IMR-90 (cell line): ENCODE measurements at regions not wholly inside any gene's neighbourhood (a gene's known extent, or its start where the extent isn't known, plus 50 kb on each side); places are given as distances from the start of the nearest gene placed in this dataset.
A peak's percentile ranks its signal among the peaks of the same experiment; 100 is the strongest.

Source experiments
- ATAC-seq: fragments of 200-7000 bp; cut with Tn5 transposase; 2 replicates; pipeline ENCODE4 v1.9.1; 2020; ENCODE audit warnings: low read depth, mild to moderate bottlenecking, moderate library complexity
- BruUV-seq: library from RNA; stranded (reverse); fragments of 400-500 nt; replicated peaks from 2 replicates; lab custom pipeline; 2021; lab: Mats Ljungman, UMichigan
- CTCF ChIA-PET: fragments of 300-600 bp; formaldehyde crosslinking; extraction: SDS; loops from one replicate; lab custom pipeline; 2021; ENCODE audit warnings: antibody characterized with exemption; lab: Yijun Ruan, JAX
- POLR2A ChIA-PET: fragments of 300-600 bp; sonication (Branson Sonifier 250); formaldehyde crosslinking; loops from one replicate; lab custom pipeline; 2022; ENCODE audit warnings: antibody characterized with exemption; ENCODE audit not compliant: unreplicated experiment; lab: Charles Lee
- DNase-seq: peaks from one replicate; pipeline ENCODE4 v3.0.0; 2013
- H2AFZ ChIP-seq: replicated peaks from 2 replicates; pipeline ENCODE3; 2013; ENCODE audit warnings: low read length, mild to moderate bottlenecking; ENCODE audit not compliant: poor library complexity
- H2AK5ac ChIP-seq: 2 replicates; pipeline ENCODE4 v1.6.1; 2013; ENCODE audit warnings: low read depth, low read length, inconsistent platforms
- H2AK9ac ChIP-seq: replicated peaks from 2 replicates; pipeline ENCODE3; 2013; ENCODE audit warnings: mild to moderate bottlenecking, low read depth, low read length, moderate library complexity; ENCODE audit not compliant: poor library complexity
- H2BK120ac ChIP-seq: 2 replicates; pipeline ENCODE4 v1.6.1; 2013; ENCODE audit warnings: low read depth, low read length, inconsistent platforms
- H2BK15ac ChIP-seq: 3 replicates; pipeline ENCODE4 v1.6.1; 2013; ENCODE audit warnings: low read depth, low read length, inconsistent platforms
- H2BK20ac ChIP-seq: 2 replicates; pipeline ENCODE4 v1.6.1; 2013; ENCODE audit warnings: low read depth, mild to moderate bottlenecking, inconsistent platforms, low read length, moderate library complexity
- H2BK5ac ChIP-seq: 2 replicates; pipeline ENCODE4 v1.6.1; 2013; ENCODE audit warnings: mild to moderate bottlenecking, low read depth, low read length, inconsistent platforms; ENCODE audit not compliant: poor library complexity, severe bottlenecking
- H3K14ac ChIP-seq: replicated peaks from 2 replicates; pipeline ENCODE4 v1.6.1; 2013; ENCODE audit warnings: low read depth, low read length, inconsistent platforms
- H3K18ac ChIP-seq: 2 replicates; pipeline ENCODE4 v1.6.1; 2013; ENCODE audit warnings: low read depth, low read length, control low read depth
- H3K23ac ChIP-seq: 2 replicates; pipeline ENCODE4 v1.6.1; 2013; ENCODE audit warnings: low read depth, low read length, inconsistent platforms
- H3K27ac ChIP-seq: 2 replicates; pipeline ENCODE4 v1.5.1; 2013; ENCODE audit warnings: mild to moderate bottlenecking, control low read depth, low read length; ENCODE audit not compliant: insufficient read depth
- H3K27me3 ChIP-seq: 2 replicates; pipeline ENCODE4 v1.6.1; 2013; ENCODE audit warnings: low read length; ENCODE audit not compliant: control insufficient read depth, insufficient read depth
- H3K36me3 ChIP-seq: 2 replicates; pipeline ENCODE4 v1.6.1; 2013; ENCODE audit warnings: low read length, mixed read lengths; ENCODE audit not compliant: control insufficient read depth, insufficient read depth
- H3K4ac ChIP-seq: 2 replicates; pipeline ENCODE4 v1.6.1; 2013; ENCODE audit warnings: low read depth, low read length, inconsistent platforms
- H3K4me1 ChIP-seq: 2 replicates; pipeline ENCODE4 v1.6.1; 2013; ENCODE audit warnings: low read length, mixed read lengths; ENCODE audit not compliant: control insufficient read depth, insufficient read depth
- H3K4me2 ChIP-seq: 2 replicates; pipeline ENCODE4 v1.6.1; 2013; ENCODE audit warnings: low read depth, mild to moderate bottlenecking, control low read depth, low read length, moderate library complexity
- H3K4me3 ChIP-seq: 2 replicates; pipeline ENCODE4 v1.5.1; 2013; ENCODE audit warnings: low read depth, mild to moderate bottlenecking, control low read depth, low read length, moderate library complexity; ENCODE audit not compliant: insufficient read depth
- H3K56ac ChIP-seq: 2 replicates; pipeline ENCODE4 v1.6.1; 2013; ENCODE audit warnings: low read length, inconsistent platforms; ENCODE audit not compliant: insufficient read depth; ENCODE audit errors: extremely low read depth
- H3K79me1 ChIP-seq, 2 experiments: 2 replicates each; pipeline ENCODE4 v1.6.1; 2013; ENCODE audit warnings: low read length in 2 of 2, inconsistent platforms in 1 of 2, low read depth in 1 of 2
- H3K9ac ChIP-seq: 2 replicates; pipeline ENCODE4 v1.6.1; 2013; ENCODE audit warnings: low read depth, low read length, control low read depth
- H3K9me1 ChIP-seq: 2 replicates; pipeline ENCODE4 v1.6.1; 2013; ENCODE audit warnings: low read length, inconsistent platforms; ENCODE audit not compliant: insufficient read depth
- H3K9me3 ChIP-seq: 2 replicates; pipeline ENCODE4 v1.6.1; 2013; ENCODE audit warnings: low read length; ENCODE audit not compliant: control insufficient read depth, insufficient read depth
- H4K20me1 ChIP-seq: 2 replicates; pipeline ENCODE4 v1.6.1; 2013; ENCODE audit warnings: low read length, inconsistent platforms; ENCODE audit not compliant: insufficient read depth
- H4K5ac ChIP-seq: 2 replicates; pipeline ENCODE4 v1.6.1; 2013; ENCODE audit warnings: mild to moderate bottlenecking, low read depth, low read length, control low read depth
- H4K8ac ChIP-seq, 2 experiments: 2 replicates each; pipeline ENCODE4 v1.6.1; 2013; ENCODE audit warnings: low read depth in 2 of 2, low read length in 2 of 2, control low read depth in 1 of 2, inconsistent platforms in 1 of 2
- H4K91ac ChIP-seq: 2 replicates; pipeline ENCODE4 v1.6.1; 2013; ENCODE audit warnings: low read depth, low read length, inconsistent platforms; ENCODE audit not compliant: insufficient read depth
- BHLHE40 ChIP-seq: fragments of 150-350 bp; IDR thresholded peaks from 2 replicates; pipeline ENCODE4 v1.6.1; 2016; ENCODE audit warnings: mild to moderate bottlenecking, low read depth, low read length
- CEBPB ChIP-seq: IDR thresholded peaks from 2 replicates; pipeline ENCODE4 v1.6.1; 2012; ENCODE audit warnings: low read depth, low read length, improper control_type of control experiment
- CHD1 ChIP-seq: IDR thresholded peaks from 2 replicates; pipeline ENCODE4 v1.6.1; 2012; ENCODE audit warnings: low read depth, low read length, improper control_type of control experiment
- CTCF ChIP-seq: conservative IDR thresholded peaks from 2 replicates; pipeline ENCODE4 v1.5.1; 2012; ENCODE audit warnings: mild to moderate bottlenecking, low read depth, low read length, improper control_type of control experiment
- ELK1 ChIP-seq: fragments of 150-350 bp; IDR thresholded peaks from 2 replicates; pipeline ENCODE4 v1.6.1; 2016; ENCODE audit warnings: low read depth, mild to moderate bottlenecking, low read length, moderate library complexity, borderline replicate concordance
- MAFK ChIP-seq: IDR thresholded peaks from 2 replicates; pipeline ENCODE4 v1.6.1; 2012; ENCODE audit warnings: low read depth, low read length, improper control_type of control experiment
- MAZ ChIP-seq: IDR thresholded peaks from 2 replicates; pipeline ENCODE4 v1.6.1; 2012; ENCODE audit warnings: low read depth, mild to moderate bottlenecking, low read length, improper control_type of control experiment, moderate library complexity, borderline replicate concordance
- MXI1 ChIP-seq: IDR thresholded peaks from 2 replicates; pipeline ENCODE4 v1.6.1; 2012; ENCODE audit warnings: low read depth, mild to moderate bottlenecking, low read length, moderate library complexity, borderline replicate concordance
- NFE2L2 ChIP-seq: fragments of 150-350 bp; IDR thresholded peaks from 2 replicates; pipeline ENCODE4 v1.6.1; 2016; ENCODE audit warnings: low read depth, mild to moderate bottlenecking, low read length
- POLR2A ChIP-seq: IDR thresholded peaks from 2 replicates; pipeline ENCODE4 v1.6.1; 2012; ENCODE audit warnings: mild to moderate bottlenecking, low read depth, low read length
- RAD21 ChIP-seq: IDR thresholded peaks from 2 replicates; pipeline ENCODE4 v1.6.1; 2012; ENCODE audit warnings: low read length, improper control_type of control experiment
- RCOR1 ChIP-seq: IDR thresholded peaks from 2 replicates; pipeline ENCODE4 v1.6.1; 2012; ENCODE audit warnings: mild to moderate bottlenecking, low read length, improper control_type of control experiment; ENCODE audit not compliant: insufficient replicate concordance
- RFX5 ChIP-seq: IDR thresholded peaks from 2 replicates; pipeline ENCODE4 v1.8.0; 2012; ENCODE audit warnings: low read depth, mild to moderate bottlenecking, low read length, moderate library complexity
- SMC3 ChIP-seq: fragments of 150-350 bp; IDR thresholded peaks from 2 replicates; pipeline ENCODE4 v1.6.1; 2016; ENCODE audit warnings: low read depth, mild to moderate bottlenecking, antibody characterized with exemption, low read length, moderate library complexity
- USF2 ChIP-seq: fragments of 150-350 bp; IDR thresholded peaks from 2 replicates; pipeline ENCODE4 v1.6.1; 2017; ENCODE audit warnings: mild to moderate bottlenecking, antibody characterized with exemption, low read length, low read depth
- WGBS, 2 experiments: methylation state at CpG; one replicate each; pipeline versions ENCODE4 v1.1.5 to v1.1.7; 2013; ENCODE audit warnings: missing lambda C conversion rate in 2 of 2; ENCODE audit not compliant: insufficient read length in 1 of 2; ENCODE audit errors: extremely low coverage in 2 of 2; 5-methylcytosine and 5-hydroxymethylcytosine counted together
- dilution Hi-C: fragments of 300-500 bp; cut with HindIII; formaldehyde crosslinking; loops from one replicate; pipeline ENCODE4 v1.14.3; 2018; ENCODE audit warnings: low sequenced_read_pairs; ENCODE audit not compliant: unreplicated experiment
- in situ Hi-C: fragments of 300-500 bp; cut with MboI; formaldehyde crosslinking; loops from 3 replicates; pipeline ENCODE4 v1.14.3; 2019; ENCODE audit warnings: low sequenced_read_pairs, inconsistent platforms, mixed read lengths
- intact Hi-C: fragments of 100-400 bp; cut with micrococcal nuclease; formaldehyde crosslinking; loops from 2 replicates; pipeline ENCODE4 v1.10.0; 2022

DNA sequence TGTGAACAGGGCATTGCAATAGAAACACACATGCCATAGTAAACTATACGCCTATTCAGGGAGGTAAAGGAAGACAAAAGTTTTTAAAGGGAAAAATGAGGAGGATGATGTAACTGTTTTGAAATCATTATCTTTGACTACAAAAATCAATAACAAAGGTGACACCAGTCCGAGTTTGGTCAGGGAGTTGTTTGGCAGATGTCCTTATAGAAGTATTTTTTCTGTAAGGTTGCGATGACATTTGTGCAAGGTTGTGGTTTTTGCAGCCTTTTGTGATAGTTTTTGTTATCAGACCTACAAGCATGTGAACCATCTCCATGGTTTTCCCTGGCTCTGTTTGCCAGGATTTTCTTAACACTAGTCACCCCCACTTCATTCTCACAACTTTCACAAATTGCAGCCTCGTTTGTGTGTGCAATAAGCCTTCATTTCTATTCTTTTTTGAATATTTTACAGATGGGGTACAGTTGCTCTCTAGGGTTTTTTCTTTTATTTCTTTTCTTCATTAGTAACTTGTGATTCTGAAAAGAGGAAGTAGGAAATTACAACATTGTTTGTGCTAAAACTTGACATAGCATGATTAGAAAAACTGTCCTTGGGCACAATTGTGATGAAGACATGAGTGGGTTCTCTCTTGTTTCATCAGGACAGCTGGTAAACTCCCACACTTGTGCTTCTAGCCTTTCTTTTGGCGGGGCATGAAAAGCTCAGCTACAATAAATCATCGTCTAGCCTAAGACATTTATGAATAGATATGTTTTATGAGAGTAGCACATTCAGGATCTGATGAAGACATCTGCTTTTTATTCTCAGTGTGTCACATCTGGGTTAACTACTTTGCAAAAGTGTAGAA, 60.2 kb upstream of the PNPLA4 start:
- ChIA-PET POLR2A (no interaction called here), CTCF (no interaction called here)
- H3K14ac ChIP-seq, result no peak overlapping the region
- ATAC-seq, result no peak
- intact Hi-C loops (loop anchor here (1.0 kb wide), 1 partner anchor 35 kb away; no protein-coding TSS in a partner anchor), in situ Hi-C loops (no loop called here), dilution Hi-C loops (no loop called here)
- no peaks in the 10 kb centered on the region for H4K20me1 ChIP-seq
- no peaks in the 10 kb centered on the region for H3K27me3 ChIP-seq
- no TSS peak for BruUV-seq
- H3K9ac ChIP-seq, result no peak overlapping the region
- no peak overlapping the region for H4K5ac ChIP-seq
- no peak overlapping the region for H2BK5ac ChIP-seq
- H3K4me3 ChIP-seq, result no peak overlapping the region
- no peak overlapping the region for H2BK15ac ChIP-seq
- DNase-seq, result peak; percentile 4
- H3K18ac ChIP-seq, result no peak overlapping the region
- no peak overlapping the region for H3K23ac ChIP-seq
- no peak overlapping the region for H3K56ac ChIP-seq
- H4K8ac ChIP-seq, result no peak overlapping the region
- peak overlapping the region; percentile 11; the same call in 1 of the 2 replicates for H2BK120ac ChIP-seq
- H3K4ac ChIP-seq, result no peak overlapping the region
- no peak overlapping the region for H2AK5ac ChIP-seq
- H3K9me3 ChIP-seq, result no peaks in the 10 kb centered on the region
- no peak overlapping the region for H2AFZ ChIP-seq
- H3K4me2 ChIP-seq, result no peak overlapping the region
- H2BK20ac ChIP-seq, result no peak overlapping the region
- no peak overlapping the region for H3K27ac ChIP-seq
- H3K36me3 ChIP-seq, result no peaks in the 10 kb centered on the region
- no peaks in the 10 kb centered on the region for H3K9me1 ChIP-seq
- no peak overlapping the region for H2AK9ac ChIP-seq
- H3K4me1 ChIP-seq, result no peaks in the 10 kb centered on the region
- no CpG with 5 or more reads among the region's 6 CpGs for WGBS, 2 experiments
- H4K91ac ChIP-seq, result no peak overlapping the region
- no peaks in the 10 kb centered on the region for H3K79me1 ChIP-seq
- TF ChIP-seq ELK1, result no peak
- TF ChIP-seq BHLHE40, result no peak
- TF ChIP-seq MAZ, result no peak
- no peak for TF ChIP-seq RAD21
- TF ChIP-seq CTCF, result no peak
- TF ChIP-seq POLR2A, result no peak
- no peak for TF ChIP-seq MXI1
- TF ChIP-seq RFX5, result no peak
- TF ChIP-seq RCOR1, result no peak
- TF ChIP-seq CEBPB, result no peak
- TF ChIP-seq SMC3, result no peak
- TF ChIP-seq NFE2L2, result no peak
- no peak for TF ChIP-seq USF2
- no peak for TF ChIP-seq MAFK
- no peak for TF ChIP-seq CHD1
